HG03439 (cell line): ENCODE measurements at regions not wholly inside any gene's neighbourhood (a gene's known extent, or its start where the extent isn't known, plus 50 kb on each side); places are given as distances from the start of the nearest gene placed in this dataset.
"Not testable (repeated sequence)": the region's sequence is repeated elsewhere in the genome, so short reads cannot be mapped to it uniquely, and the experiment has no call there.

Experiments
- ATAC-seq: cut with Tn5 transposase; IDR thresholded peaks from one replicate; pipeline ENCODE4 v1.9.1; 2021; ENCODE audit warnings: mild to moderate bottlenecking, moderate library complexity; ENCODE audit not compliant: unreplicated experiment

GRCh38 chr1:189530162-189530561, 947.5 kb downstream of the BRINP3 start:
- ATAC-seq, result no peak

DNA sequence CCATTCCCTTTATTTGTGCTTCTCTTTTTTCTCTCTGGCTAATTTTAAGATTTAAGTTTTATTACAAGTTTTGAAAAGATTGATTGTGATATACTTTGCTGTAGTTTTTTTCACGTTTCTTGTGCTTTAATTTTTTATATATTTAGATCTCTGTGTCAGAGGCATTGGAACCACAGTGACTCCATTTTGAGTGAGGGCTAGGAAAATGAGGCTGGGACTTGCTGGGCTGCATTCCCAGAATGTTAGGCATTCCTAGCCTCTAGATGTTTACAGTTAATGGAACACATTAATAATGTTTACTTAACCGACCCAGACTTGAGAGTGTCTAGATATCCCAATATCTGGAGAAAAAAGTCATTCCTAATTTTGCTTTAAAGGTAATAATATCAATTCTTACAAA, 939.4 kb downstream of the BRINP3 start:
- no peak for ATAC-seq

DNA sequence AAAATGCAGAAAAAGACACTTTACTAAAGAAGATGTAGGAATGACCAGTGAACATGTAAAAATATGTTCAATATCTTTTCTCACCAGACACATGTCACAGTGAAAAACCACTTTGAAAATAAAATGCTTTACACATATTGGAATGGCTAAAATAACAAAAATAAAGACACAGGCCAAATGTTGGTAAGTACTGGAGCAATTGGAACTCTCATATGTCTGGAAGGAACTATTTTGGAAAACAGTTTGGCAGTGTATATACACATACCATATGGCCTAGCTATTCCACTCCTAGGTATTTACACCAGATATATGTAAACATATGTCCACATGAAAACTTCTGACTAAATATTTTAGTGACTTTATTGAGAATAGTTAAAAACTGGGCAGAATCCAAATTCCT, 927.2 kb downstream of the BRINP3 start:
- no peak for ATAC-seq

DNA sequence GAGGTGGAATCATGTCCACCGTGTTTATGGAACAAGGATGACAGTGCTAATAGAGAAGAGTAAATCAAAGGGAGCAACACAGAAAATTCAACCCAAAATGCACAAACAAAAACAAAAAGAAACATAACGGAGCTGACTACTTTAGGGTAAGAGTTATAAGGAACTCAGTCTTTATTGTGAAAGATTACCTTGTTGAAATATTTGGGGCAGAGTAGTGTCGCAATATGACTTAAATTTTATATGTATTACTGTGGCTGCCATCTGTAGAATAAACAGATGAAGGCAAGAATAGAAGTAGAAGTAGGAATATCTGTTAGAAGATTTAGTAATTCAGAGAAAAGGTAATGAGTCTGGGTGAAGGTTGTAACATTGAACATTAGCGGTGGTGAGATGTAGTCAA, 913.9 kb downstream of the BRINP3 start:
- ATAC-seq, result no peak

DNA sequence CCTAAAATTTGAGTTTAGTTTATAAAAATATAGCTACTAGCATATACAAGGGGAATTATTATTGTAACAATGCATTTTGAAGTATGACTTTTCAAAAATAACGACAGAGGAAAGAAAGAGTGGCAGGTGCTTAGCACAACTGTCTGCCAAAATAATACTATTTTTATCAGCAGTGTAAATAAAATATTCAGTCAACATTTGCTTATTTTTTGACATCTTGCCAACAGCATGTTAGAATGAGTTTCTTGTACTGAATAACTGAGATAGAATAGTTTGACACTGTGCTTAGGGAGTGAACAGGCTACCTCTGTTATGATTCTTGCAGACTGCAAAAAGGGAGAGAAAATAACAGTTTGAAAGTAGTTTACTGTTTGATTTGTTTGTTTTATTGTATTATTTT, 909.8 kb downstream of the BRINP3 start:
- no peak for ATAC-seq

DNA sequence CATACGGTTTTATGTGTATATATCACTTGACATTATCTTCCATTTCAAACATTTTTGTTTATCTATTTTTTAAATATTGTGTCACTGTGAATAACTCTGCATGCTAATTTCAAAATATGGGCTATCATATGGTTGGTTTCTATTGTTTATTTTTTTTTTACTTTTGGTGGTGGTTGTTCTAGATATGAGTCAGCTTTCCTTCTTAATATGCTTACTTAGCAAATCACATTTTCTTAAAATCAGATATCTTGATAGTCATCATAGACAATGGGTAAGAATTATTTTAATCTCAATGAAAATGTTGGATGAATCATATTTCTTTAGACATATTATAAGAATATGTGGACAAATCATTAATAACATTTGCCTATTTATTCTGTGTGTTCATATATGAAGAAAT, 881.5 kb downstream of the BRINP3 start:
- no peak for ATAC-seq

DNA sequence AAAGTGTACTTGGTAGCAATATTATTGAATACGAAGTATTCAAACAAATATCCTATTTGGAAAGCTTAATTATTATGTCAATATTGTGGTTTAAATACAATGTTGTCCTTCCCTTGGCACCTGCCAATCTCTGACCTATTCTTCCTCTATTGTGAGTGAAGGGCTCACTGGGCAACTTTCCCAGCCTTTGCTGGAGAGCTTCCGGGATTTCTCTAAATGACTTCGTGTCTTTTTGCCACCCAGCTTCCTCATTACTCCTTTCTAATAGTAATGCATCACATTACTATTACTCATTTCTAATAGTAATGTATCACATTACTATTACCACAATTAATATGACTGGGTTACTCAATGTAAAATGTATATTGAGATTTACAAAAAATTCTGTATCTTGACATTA, 880.6 kb downstream of the BRINP3 start:
- ATAC-seq, result no peak

DNA sequence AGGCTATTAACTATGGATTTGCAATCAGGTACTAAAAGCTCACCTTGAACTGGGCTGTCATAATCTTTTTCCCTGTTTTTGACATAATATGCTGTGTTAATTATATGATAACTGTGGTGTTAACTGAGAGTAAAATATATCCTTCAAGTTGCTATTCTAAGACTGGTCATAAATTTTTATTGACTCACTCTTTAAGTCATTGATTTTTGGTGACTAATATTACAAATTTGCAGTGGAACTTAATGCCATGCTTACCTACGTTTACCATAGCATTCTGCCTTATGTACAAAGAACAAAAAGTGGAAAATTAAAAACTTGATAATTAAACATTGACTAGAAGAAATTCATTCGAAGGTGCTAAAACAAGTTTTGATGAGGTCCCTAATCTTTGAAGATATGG, 872.4 kb downstream of the BRINP3 start:
- ATAC-seq, result no peak

DNA sequence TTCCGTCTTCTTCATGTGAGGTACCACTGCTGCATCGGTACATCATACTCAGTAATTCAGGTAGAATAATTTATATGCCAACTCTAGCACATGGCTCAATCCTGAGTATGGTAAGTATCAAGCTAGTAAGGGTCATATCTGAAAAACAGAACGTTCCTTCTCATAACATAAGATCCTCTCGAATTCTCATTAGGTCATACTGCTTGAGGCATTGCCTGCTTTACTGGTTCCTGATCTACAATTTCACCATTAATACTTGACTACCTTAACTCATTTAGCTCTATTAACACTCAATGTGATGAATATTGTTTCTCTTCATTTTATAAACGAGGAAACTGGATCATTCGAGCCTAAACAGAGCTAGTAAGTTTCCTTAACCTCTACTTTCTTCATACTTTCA, 871.6 kb downstream of the BRINP3 start:
- no peak for ATAC-seq

DNA sequence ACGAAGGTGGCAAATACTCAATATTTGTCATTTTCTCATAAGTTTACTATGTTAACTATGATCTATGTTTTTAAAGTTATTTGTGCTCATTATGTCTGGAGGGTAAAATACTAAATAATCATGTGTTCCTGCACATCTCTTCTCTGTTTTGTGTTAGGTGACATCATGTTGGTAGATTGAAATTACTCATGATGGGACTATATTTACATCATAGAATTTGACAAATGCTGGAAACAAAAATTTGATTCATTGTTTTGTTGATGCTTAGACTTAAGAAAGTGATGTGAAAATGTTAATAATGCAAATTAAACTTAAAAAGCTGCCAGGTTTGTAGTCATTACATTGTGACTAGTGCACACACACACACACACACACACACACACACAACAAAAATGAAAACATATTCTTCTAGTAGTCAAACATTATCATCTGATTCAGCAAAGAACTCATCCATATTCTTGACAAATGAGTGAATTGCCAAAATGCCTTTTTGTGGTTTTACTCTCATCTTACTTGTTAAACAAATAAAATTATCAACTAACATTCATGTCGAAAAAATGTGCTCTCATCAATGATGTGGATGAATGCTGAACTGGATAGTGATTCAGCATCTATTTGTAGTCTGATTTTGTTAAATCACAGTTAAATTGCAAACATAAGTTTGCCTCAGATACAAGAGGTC, 870.7 kb downstream of the BRINP3 start:
- no peak for ATAC-seq

DNA sequence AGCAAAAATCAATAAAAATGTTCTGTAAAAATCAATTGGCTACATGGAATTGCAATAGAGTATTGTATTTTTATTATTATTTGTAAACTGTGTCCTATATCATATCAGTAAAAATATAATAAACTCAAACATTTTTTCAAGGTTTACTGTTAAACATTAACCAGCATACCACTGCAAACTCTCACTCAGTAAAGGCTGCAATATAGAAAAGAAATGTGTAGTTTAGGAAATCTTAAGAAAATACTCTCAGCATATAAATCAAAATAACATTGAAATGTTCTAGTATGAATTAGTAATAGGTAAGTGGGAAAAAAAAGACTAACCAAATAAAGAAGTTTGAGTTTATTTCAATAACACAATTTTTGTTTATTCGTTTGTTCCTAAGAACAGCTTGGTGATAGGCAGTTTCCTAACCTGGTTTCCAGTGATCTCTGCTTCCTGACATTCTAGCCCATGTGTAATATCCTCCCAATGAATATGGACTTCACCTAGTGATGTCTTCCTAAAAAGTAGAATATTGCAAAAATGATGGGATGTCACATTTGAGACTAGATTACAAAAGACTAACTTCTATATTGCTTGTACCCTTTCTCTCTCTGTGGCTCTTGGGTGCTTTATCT, 870.1 kb downstream of the BRINP3 start:
- no peak for ATAC-seq

DNA sequence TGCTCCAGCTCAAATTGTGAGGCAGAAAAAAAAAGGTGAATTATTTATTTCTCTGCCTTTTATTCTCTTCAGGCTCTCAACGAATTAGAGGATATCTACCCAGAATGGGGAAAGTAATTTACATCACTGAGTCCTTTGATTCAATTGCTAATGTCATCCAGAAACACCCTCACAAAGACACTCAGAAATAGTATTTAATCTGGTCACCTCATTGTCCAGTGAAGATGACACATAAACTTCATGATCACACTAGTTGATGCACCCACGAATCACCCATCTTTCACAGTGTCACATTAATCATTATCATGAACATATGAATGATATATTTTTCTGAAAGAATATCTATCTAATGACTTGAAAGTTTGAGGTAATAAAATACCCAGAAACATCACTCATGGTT, 868.5 kb downstream of the BRINP3 start:
- ATAC-seq, result no peak

- ATAC-seq, result no peak
These were observed 860.8 kb downstream of the BRINP3 start for GRCh38 chr1:189616893-189617292.

DNA sequence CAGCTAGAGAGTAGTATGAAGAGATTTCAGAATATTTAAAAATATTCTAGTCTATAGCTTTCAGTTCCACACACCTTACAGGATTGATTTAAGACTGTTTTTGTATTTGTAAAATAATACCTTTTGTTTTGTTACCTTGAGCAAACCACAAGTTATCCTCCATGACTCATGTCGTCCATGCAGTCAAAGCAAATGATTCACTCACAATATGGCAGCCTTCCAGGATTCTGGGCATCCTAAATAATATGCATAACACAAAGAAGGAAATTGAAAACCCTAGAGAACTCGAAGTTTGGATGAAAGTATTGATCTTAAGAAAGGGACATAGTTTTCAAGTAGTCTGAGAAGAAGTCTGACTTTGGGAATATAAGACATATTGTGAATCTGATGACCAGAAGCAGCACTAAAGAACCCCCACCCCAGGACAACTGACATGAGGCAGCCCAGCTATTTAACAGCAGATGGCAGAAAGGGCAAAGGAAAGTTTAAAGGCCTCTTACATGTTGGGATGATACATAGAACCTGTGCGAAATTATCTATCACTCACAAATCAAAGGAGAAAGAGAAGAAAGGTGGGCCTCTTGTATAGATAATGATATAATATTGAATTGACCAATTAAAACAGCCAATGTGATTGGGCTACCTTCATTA, 857.9 kb downstream of the BRINP3 start:
- no peak for ATAC-seq

- no peak for ATAC-seq
These were observed 857.2 kb downstream of the BRINP3 start for GRCh38 chr1:189620471-189620870.

DNA sequence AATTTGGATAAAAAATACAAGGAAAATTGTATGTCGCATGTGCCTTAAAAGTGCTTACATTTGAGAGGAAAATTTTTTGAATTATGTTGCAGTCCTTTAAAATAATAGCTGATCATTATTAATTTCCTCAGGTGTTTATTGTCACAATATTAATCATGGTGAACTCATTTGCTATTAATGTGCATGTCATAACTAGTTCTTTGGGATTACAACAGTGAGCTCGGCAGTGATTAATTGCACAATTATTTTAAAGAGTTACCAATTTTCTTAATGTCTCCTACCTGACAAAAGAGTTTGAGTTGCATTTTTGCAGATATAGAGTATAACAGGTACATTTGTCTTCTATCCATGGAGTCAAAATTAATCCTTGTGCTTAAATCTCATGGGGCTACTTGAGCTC, 854.3 kb downstream of the BRINP3 start:
- no peak for ATAC-seq

GRCh38 chr1:189627427-189627826, 850.2 kb downstream of the BRINP3 start:
- ATAC-seq, result no peak

GRCh38 chr1:189628857-189629256, 848.8 kb downstream of the BRINP3 start:
- no peak for ATAC-seq

DNA sequence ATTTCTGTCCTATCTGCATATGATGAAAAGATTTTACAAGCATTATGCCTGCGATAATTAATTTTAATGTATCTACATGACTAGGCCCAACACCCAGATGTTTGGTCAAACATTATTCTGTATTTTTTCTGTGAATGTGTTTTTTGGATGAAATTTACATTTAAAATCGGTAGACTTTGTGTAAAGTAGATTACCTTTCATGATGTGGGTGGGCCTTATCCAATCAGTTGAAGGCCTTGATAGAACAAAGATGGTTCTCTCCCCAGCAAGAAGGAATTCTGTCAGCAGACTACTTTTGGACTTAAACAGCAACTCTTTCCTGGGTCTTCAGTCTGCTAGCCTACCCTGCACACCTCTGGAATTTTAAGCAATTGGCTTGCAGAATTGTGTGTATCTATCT, 844.0 kb downstream of the BRINP3 start:
- ATAC-seq, result no peak

- ATAC-seq, result no peak
These were observed 840.6 kb downstream of the BRINP3 start for GRCh38 chr1:189637041-189637440.

GRCh38 chr1:189644156-189644555, 833.5 kb downstream of the BRINP3 start:
- ATAC-seq, result not testable (repeated sequence)

DNA sequence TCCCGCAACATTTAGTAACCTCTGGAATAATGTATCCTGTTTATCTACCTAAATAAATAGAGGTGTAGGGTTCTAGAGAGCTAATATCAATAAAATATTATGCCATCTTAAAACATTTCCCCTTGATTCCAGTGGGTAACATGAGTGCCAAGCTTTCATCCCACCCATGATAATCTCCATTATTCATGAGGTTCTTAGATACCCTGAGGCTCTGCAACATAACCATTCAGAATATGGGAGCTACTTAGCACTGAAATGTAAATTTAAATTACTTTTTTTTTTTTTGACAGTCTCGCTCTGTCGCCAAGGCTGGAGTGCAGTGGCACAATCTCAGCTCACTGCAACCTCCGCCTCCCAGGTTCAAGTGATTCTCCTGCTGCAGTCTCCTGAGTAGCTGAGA, 832.7 kb downstream of the BRINP3 start:
- ATAC-seq, result no peak
